ENCODE measurements at regions not wholly inside any gene's neighbourhood (a gene's known extent, or its start where the extent isn't known, plus 50 kb on each side); places are given as distances from the start of the nearest gene placed in this dataset.

- Histone ChIP-seq H3K4me3 (ENCODE audit: control insufficient read depth in 2 of 3, extremely low read depth in 1 of 3, insufficient read depth in 2 of 3, low read depth in 1 of 3, low read length in 3 of 3) (no peak overlapping the region), H3K4me1 (ENCODE audit: control insufficient read depth, extremely low read depth, insufficient read depth, low read length) (no peaks in the 10 kb centered on the region), H3K27ac (ENCODE audit: control insufficient read depth, insufficient read depth, low read length) (no peak overlapping the region), H3K9me1 (ENCODE audit: control insufficient read depth, extremely low read depth, insufficient read depth, low read length) (no peaks in the 10 kb centered on the region), H3K36me3 (ENCODE audit: control insufficient read depth in 2 of 2, extremely low read depth in 1 of 2, insufficient read depth in 2 of 2, low read length in 2 of 2) (no peaks in the 10 kb centered on the region), H3K9ac (ENCODE audit: control insufficient read depth, extremely low read depth, insufficient read depth, low read length) (no peak overlapping the region), H4K20me1 (ENCODE audit: control insufficient read depth, extremely low read depth, insufficient read depth, low read length) (no peaks in the 10 kb centered on the region), H3K79me2 (ENCODE audit: control insufficient read depth, insufficient read depth, low read length) (no peaks in the 10 kb centered on the region), H3K9me3 (ENCODE audit: control insufficient read depth, low read depth, low read length) (no peaks in the 10 kb centered on the region), H3K4me2 (ENCODE audit: control insufficient read depth, extremely low read depth, insufficient read depth, low read depth, low read length) (no peak overlapping the region), H3K27me3 (ENCODE audit: control insufficient read depth, extremely low read depth, insufficient read depth, low read length) (peaks cover 5% of the 10 kb centered on the region), H2AFZ (ENCODE audit: control insufficient read depth, low read length) (no peak overlapping the region)
- no peak for FAIRE-seq
- dilution Hi-C loops (cut with MboI; ENCODE audit: extremely low pct_ligation_motif_present, low sequenced_read_pairs), result no loop called here
- no peak for DNase-seq (ENCODE audit: low read depth, low spot score)
- TF ChIP-seq CTCF (optimal IDR thresholded peaks at IDR 0.05 in 1 of 3, IDR thresholded peaks at IDR 0.05 in 1 of 3, conservative IDR thresholded peaks at IDR 0.05 in 1 of 3; ENCODE audit: extremely low read depth in 1 of 3, insufficient read depth in 2 of 3, low read length in 3 of 3), result no peak
- TF ChIP-seq EZH2 (IDR thresholded peaks at IDR 0.05; ENCODE audit: low read length), result no peak
These were observed 167.8 kb downstream of the RAMP3 start for GRCh38 chr7:45325378-45325777.

GRCh38 chr7:45328403-45328981 is 170.9 kb downstream of the RAMP3 start:
- Histone ChIP-seq H3K36me3 (ENCODE audit: control insufficient read depth in 2 of 2, extremely low read depth in 1 of 2, insufficient read depth in 2 of 2, low read length in 2 of 2) (no peaks in the 10 kb centered on the region), H3K9me3 (ENCODE audit: control insufficient read depth, low read depth, low read length) (no peaks in the 10 kb centered on the region), H3K9me1 (ENCODE audit: control insufficient read depth, extremely low read depth, insufficient read depth, low read length) (no peaks in the 10 kb centered on the region), H3K4me1 (ENCODE audit: control insufficient read depth, extremely low read depth, insufficient read depth, low read length) (no peaks in the 10 kb centered on the region), H4K20me1 (ENCODE audit: control insufficient read depth, extremely low read depth, insufficient read depth, low read length) (no peaks in the 10 kb centered on the region), H2AFZ (ENCODE audit: control insufficient read depth, low read length) (no peak overlapping the region), H3K4me2 (ENCODE audit: control insufficient read depth, extremely low read depth, insufficient read depth, low read depth, low read length) (no peak overlapping the region), H3K27me3 (ENCODE audit: control insufficient read depth, extremely low read depth, insufficient read depth, low read length) (peaks cover 8% of the 10 kb centered on the region), H3K9ac (ENCODE audit: control insufficient read depth, extremely low read depth, insufficient read depth, low read length) (no peak overlapping the region), H3K27ac (ENCODE audit: control insufficient read depth, insufficient read depth, low read length) (no peak overlapping the region), H3K79me2 (ENCODE audit: control insufficient read depth, insufficient read depth, low read length) (no peaks in the 10 kb centered on the region), H3K4me3 (ENCODE audit: control insufficient read depth in 2 of 3, extremely low read depth in 1 of 3, insufficient read depth in 2 of 3, low read depth in 1 of 3, low read length in 3 of 3) (no peak overlapping the region)
- TF ChIP-seq EZH2 (IDR thresholded peaks at IDR 0.05; ENCODE audit: low read length) (no peak), CTCF (optimal IDR thresholded peaks at IDR 0.05 in 1 of 3, IDR thresholded peaks at IDR 0.05 in 1 of 3, conservative IDR thresholded peaks at IDR 0.05 in 1 of 3; ENCODE audit: extremely low read depth in 1 of 3, insufficient read depth in 2 of 3, low read length in 3 of 3) (no peak)
- no peak for DNase-seq (ENCODE audit: low read depth, low spot score)
- FAIRE-seq, result no peak
- dilution Hi-C loops (cut with MboI; ENCODE audit: extremely low pct_ligation_motif_present, low sequenced_read_pairs), result no loop called here

All from keratinocyte (primary cell).